Endometrium (tissue), 2 donors: ENCODE measurements at regions not wholly inside any gene's neighbourhood (a gene's known extent, or its start where the extent isn't known, plus 50 kb on each side); places are given as distances from the start of the nearest gene placed in this dataset.
"Not testable (repeated sequence)": the region's sequence is repeated elsewhere in the genome, so short reads cannot be mapped to it uniquely, and the experiment has no call there.

ENCODE experiments used
- FAIRE-seq: peaks from 2 replicates; lab custom pipeline; 2012; peaks lifted over from hg19 to GRCh38; lab: Jason Lieb, UNC
- donor health status: control.
- donor health status: control.

DNA sequence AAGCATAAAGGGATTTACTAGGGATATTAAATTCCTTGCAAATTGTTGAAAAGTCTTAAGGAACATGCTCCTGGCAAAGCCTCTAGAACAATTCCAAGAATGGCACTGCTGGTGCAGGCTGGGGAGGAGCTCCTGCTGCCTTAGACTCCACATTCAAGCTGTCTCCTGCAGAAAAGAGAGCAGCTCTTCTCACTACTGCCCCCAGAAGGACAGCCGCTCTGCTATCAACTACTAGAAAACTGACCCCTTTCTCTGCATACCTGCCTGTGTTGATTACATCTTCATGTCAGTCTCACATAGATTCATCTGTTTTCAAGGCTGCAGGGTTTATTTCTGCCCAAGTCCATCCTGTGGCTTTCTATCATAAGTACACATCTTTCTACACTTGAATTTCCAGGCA is 312.8 kb downstream of the RPIA start:
- FAIRE-seq = not testable (repeated sequence)

DNA sequence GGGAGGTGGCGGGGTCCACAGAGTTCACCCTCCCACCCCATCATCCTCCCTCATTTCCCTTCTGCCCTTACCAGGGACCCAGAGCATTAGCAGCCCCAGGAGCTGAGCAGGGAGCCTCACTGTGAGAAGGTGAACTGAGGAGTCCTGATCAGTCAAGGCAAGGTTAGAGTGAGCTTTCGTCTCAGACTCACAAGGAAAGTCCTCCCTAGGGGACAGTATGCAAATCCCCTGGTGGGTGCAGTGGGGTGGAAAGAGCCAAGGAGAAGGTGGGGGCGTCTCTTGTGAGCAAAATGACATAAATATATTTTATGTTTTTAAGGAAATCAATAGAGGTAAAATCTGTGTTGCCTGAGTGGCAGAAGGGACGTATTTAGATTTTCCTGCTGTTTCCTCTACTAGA is 329.1 kb downstream of the RPIA start:
- FAIRE-seq = not testable (repeated sequence)

DNA sequence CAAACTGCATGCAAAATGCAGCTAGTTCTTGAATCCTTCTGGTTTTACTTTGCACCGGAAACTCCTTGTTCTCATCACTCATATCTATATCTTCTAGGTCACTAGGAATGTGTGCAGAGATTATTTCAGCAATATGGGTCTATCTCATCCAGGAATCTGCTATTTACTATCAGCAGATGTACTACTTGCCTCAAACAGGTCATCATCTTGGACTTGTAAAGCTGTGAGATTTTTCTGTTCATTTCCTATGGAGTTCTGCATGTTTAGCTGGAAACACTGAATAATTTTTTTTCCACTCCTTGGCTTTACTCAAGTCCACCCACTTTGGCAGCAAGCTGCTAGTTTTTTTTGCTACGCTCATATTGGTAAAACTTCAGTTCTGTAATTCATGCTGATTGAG is 334.8 kb downstream of the RPIA start:
- not testable (repeated sequence) for FAIRE-seq

DNA sequence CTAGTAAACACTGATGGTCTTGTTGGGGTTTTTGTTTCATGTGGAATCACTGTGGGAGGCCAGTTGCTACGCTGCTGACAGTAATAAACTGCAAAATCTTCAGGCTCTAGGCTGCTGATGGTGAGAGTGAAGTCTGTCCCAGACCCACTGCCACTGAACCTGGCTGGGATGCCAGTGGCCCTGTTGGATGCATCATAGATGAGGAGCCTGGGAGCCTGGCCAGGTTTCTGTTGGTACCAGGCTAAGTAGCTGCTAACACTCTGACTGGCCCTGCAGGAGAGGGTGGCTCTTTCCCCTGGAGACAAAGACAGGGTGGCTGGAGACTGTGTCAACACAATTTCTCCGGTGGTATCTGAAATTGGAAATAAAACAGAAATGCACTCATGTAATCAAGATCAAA is 335.6 kb downstream of the RPIA start:
- FAIRE-seq = not testable (repeated sequence)

DNA sequence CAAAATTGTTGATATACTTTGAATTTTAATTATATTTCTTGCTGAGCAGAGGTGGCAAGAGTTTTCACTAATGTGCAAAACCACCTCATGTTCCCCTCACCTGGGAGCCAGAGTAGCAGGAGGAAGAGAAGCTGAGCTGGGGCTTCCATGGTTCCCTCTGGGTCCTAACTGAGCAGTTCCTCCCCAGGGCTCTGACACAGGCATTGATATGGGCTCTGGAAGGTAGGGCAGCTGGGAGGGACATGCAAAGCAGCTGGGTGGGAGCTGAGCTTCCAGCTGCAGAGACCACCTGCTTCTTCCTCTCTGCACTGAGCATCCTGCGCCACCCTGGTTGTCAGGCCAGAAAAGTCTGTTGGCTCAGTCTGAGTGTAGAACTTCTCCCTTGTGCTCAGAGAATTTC is 336.1 kb downstream of the RPIA start:
- FAIRE-seq = not testable (repeated sequence)

DNA sequence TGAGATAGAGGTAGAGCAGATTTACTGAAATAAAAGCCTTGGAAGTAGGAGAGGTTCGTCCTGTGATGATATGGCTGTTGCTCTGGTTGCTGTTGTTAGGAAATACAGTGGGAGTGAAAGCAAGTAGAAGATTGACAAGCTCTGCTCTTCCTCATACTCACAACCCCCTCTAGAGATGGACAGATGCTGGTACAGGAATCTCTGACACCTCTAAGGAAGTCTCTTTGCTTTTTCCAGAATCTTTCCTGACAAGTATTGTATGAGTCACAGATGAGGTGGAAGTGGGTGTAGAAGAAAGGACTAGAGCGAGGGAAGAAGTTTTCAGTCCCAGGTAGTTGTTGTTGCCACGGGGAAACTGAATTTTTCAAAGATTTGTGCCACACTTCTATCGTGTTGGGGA is 337.8 kb downstream of the RPIA start:
- FAIRE-seq = not testable (repeated sequence)

DNA sequence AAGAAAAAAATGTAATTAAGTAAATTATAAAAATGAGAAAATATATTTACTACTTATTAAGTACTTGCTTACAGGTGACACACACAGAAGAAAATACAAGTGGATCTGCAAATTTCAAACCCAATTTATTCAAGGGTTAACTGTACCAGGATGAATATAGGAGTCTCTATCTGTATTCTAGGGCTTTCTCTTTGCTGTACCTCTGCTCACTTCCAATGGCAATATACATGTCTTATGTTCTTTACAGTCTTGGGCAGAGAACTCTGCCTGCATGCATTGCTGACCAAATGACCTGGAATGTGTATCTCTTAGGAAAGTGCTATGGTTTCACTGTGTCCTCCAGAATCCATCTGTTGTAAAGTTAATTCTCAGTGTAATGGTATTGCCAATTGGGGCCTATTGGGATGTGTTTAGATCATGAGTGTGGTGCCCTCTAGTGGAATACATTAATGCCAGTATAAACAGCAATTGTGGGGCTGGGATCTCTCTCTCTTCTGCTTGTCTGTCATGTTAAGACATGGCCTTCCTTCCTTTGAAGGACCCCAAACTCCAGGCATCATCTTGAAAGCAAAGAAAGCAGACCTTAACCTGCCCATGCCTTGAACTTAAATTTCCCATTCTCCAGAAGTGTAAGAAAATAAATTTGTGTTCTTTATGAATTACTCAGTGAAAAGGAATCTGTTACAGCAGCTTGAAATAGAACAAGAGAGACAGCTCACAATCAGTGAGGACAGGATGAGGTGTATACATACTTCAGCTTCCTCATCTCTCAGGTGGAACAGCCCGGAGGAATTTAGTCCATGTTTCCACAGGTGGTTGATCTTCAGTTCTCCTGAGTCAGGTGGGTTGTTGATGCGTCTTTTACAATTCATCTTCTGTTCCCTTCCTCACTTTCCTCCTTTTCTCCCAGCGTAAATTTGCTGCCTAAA is 356.9 kb downstream of the RPIA start:
- FAIRE-seq = not testable (repeated sequence)

DNA sequence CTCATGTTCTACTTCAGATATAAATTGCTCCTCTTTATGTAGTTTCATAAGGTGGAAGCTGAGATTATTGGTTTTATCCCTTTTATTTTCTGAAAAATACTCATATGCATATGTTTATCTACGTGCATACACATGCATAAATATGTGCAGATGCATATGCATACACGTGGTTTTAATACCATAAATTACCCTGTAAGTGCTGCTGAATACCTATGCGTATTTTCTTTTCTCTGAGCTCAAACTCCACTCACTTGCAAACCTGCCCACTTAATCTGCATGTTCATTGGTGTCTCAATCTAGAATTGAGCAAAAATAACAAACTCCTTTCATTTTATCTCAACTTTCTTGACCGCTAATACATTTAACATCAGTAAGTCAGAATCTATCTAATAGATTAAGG is 367.1 kb downstream of the RPIA start:
- not testable (repeated sequence) for FAIRE-seq

DNA sequence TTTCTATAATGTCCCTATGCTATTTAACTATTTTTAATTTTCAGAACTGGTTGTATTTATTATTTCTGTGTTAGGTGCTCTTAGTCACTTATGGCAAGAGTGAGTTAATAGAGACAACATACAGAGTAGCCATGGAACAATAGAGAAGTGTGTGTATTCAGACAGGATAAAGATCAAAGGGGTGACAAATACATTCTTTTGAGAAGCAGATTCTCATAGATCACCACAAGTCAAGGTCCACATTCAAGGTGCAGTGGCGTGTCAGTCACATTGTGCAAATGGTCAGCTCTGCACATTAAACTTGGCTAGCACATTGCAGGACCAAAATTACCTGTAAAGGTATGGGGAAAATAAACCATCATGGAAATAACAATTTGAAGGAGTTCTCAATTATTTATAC is 369.7 kb downstream of the RPIA start:
- not testable (repeated sequence) for FAIRE-seq

DNA sequence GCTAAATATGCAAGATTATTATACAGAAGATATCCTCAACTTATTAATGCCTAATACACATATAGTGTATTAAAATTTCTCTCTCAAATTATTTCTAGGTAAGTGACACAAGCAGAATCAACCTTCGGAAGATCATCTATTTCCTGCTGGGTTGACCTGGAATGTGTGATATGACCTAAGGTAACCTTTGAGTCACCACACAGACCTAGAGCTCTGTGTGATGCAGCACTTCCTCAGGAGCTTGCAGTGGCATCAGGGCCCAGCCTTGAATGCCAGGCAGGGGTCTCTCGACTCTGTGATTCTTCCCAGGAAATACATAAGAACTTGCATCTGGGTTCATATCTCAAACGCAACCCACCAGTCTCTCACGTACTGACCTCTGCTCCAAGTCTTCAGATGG is 385.3 kb downstream of the RPIA start:
- FAIRE-seq = not testable (repeated sequence)

DNA sequence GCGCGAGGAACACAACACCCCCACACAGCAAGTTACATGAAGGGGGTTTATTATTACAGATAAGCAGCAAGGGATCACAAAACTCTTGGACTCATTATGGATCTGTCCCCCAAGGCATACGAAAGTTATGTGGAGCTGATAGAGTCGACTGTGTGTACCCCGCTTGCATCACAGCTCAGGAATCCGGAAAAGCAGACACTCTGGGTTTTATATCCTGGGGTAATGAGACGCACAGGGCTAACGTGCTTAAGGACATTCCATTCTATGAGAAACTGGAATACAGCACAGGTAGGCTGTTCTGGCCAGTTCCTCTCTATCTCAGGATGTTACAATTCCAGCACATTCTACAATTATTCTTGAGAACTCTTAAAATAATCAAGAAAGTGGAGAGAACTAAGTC is 401.4 kb downstream of the RPIA start:
- not testable (repeated sequence) for FAIRE-seq

DNA sequence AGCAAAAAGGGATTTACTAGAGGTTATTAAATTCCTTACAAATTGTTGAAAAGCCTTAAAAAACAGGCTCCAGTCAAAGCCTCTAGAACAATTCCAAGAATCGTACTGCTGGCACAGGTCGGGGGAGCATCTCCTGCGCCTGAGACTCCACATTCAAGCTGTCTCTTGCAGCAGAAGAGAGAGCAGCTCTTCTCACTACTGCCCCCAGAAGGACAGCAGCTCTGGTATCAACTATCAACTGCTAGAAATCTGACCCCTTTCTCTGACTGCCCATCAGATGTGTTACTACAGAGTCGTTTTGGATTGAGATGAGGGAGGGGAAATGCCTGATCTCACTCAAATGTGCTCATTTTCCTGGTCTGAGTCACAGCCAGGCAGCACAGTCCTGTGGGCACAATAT is 403.6 kb downstream of the RPIA start:
- not testable (repeated sequence) for FAIRE-seq

DNA sequence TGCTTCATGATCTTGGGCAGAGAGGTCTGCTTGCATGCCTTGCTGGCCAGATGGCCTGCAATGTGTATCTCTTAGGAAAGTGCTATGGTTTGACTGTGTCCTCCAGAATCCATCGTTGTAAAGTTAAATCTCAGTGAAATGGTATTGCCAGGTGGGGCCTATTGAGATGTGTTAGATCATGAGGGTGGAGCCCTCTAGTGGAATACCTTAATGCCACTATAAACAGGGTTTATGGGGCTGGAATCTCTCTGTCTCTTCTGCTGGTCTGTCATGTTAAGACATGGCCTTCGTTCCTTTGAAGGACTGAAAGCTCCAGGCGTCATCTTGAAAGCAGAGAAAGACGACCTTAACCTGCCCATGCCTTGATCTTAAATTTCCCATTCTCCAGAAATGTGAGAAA is 411.1 kb downstream of the RPIA start:
- FAIRE-seq = not testable (repeated sequence)

DNA sequence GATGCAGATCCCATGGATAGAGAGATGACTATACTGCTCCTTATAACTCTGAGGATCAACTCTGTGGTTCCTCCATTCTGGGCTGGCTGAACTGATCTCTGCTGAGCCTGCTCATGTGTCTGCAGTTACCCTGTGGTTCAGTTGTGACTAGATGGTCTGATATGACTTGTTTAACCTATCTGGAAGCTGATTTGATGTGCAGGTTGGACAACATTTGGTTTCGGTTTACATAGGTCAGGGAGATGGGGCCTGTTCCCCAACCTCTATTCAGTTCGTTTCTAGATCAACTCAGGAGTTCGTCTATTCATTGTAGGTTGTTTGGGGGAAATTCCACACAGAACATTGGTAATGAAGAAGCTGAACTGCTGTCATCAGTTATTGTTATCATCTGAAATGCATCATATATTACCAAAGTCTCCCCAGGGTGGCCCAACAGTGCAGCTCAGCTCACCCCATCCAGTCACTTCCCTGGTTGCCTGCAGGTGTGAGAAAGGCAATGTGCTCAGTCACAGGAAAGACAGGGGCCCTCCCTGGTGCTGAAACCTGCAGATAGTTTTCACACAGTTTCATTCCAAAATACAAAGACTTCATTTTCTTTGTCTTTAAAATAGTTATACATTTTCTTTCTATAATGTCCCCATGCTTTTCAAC is 415.0 kb downstream of the RPIA start:
- FAIRE-seq = not testable (repeated sequence)

DNA sequence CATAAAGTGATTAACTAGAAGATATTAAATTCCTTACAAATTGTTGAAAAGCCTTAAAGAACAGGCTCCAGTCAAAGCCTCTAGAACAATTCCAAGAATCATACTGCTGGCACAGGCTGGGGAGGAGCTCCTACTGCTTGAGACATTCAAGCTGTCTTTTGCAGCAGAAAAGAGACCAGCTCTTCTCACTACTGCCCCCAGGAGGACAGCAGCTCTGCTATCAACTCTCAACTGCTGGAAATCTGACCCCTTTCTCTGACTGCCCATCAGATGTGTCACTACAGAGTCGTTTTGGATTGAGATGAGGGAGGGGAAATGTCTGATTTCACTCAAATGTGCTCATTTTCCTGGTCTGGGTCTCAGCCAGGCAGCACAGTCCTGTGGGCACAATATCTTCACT is 421.0 kb downstream of the RPIA start:
- FAIRE-seq = not testable (repeated sequence)

DNA sequence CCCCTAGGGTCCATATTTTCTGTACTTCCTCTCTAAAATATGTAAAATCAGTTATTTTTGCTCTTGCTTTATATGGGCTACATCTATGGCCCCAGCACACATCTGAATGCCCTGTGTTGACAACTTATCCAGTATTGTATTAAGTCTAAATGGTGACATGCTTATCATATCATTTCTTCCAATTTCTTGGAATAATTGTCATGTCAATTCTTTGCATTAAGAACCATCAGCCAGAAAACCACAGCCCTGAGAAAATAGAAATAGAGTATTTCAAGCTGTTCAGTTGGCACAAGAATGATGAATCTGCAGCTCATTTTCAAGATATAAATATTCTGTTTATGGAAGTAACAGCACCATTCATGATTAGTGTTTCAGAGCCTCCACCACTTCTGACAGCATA is 421.8 kb downstream of the RPIA start:
- not testable (repeated sequence) for FAIRE-seq

DNA sequence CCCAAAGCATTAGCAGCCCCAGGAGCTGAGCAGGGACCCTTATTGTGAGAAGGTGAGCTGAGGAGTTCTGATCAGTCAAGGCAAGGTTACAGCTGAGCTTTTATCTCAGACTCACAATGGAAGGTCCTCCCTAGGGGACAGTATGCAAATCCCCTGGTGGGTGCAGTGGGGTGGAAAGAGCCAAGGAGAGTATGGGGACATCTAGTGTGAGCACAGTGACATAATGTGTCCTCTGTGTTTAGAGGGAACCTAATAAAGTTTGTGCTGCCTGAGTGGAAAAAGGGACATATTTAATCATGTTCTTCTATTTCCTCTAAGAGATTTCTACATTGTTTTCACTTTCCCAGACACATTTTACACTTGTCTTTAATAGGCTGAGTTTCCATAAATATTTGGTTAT is 438.0 kb downstream of the RPIA start:
- not testable (repeated sequence) for FAIRE-seq

DNA sequence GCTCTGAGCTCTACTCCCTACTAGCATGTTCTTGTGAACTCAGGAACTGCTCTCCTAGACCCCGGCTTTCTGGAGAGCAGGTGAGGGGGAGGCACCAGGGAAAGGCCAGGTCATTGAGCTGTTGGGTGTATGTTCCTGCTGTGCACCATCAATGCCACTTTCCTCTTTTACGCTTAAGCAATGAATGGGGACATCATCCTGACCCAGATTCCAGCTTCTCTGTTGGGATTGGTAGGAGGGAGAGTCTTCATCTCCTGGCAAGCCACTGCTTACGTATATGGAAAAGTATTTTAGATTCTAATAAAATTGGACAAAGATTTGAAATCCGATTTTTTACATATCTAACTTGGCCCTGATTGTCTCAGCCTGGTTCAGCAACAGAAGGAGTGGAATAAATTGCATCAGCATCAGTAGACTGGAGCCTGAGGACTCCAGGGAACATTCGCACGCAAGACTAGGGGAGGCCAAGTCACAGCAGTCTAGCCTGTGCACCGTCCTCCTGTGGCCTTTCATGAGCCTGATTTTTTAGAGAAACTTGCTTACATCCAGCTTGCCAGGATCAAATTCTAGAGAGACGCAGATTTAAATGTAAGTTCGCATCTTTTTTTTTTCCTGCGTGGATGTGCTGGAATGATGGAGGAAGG is 439.3 kb downstream of the RPIA start:
- FAIRE-seq = not testable (repeated sequence)

DNA sequence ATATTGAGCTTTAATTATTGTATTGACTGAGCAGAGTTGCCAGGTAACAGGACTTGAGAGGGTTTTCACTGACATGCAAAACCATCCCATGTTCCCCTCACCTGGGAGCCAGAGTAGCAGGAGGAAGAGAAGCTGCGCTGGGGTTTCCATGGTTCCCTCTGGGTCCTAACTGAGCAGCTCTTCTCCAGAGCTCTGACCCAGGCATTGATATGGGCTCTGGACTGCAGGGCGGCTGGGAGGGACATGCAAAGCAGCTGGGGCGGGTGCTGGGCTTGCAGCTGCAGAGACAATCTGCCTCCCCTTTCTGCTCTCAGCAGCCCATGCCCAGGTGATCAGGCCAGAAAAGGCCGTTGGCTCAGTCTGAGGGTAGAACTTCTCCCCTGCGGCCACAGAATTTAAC is 451.5 kb downstream of the RPIA start:
- not testable (repeated sequence) for FAIRE-seq

DNA sequence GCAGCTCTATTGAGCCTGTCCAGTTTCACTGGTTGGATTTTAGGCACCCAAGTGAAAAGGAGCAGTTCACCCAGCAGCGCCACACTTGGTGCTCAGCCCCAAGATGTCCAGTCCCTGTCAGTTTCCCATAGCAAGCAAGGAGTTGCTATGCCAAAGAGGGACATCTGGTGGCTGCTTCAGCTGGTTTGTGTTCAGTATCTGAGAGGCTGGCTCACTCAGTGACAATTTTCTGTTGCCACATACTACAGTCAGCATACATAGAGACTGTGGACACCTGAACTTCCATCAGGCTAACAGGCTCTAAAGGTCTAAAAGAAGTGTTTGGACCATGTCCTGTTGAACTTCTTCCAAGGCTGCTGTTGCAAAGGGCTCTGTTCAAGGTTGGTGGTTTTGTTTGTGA is 453.9 kb downstream of the RPIA start:
- FAIRE-seq = not testable (repeated sequence)

DNA sequence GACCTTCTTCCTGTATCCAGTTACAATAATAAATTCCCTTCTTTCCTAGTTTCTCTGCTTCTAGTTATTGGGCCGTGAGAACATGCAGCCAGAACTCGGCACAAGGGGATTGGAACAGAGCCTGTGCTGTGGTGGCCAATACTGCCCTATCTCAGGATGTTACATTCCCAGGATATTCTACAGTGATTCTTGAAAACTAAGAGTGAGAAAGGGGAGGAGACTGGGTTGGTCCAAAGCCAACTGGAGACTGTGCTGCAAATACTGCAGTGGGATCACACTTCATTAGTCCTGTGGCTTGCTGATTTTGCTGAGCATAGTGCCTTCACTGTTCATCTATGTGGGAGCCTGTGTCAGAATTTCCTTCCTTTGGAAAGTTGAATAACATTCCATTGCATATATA is 456.8 kb downstream of the RPIA start:
- FAIRE-seq = not testable (repeated sequence)

DNA sequence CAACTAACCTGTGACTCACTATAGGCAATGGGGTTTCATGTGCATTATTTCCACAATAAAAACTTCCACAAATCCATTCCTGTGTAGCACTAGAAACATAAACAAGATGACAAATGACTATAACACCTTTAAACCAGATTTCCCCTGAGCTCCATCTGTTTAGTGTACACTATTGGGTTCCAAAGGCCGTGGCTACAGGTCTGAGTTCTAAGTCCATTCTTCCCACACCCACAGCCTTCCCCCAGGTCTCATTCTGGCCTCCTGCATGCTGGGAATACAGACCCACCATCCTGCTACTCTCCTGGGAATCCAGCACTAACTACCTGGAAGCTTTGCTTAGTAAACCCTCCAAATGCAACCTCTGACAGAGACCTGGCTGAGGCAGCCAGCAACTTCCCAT is 460.2 kb downstream of the RPIA start:
- not testable (repeated sequence) for FAIRE-seq

DNA sequence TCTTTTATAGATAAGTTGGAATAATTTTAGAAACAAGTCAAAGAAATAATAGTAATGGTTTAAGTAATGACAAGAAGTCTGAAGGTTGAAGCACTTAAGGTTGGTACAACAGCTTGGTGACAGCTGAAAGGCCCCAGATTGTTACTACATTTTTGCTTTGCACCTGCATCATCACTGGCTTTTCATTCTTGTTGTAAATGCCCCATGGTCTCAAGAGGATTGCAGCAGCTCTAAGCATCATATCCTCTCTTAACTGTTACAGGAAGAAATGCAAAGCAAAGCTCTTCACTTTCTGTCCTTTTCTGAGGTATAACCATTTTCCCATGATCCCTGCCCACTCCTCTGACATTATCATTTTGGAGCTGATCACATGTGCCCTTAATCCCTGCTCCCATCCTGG is 461.0 kb downstream of the RPIA start:
- not testable (repeated sequence) for FAIRE-seq
